HepG2 (cell line): ENCODE measurements at regions not wholly inside any gene's neighbourhood (a gene's known extent, or its start where the extent isn't known, plus 50 kb on each side); places are given as distances from the start of the nearest gene placed in this dataset.

Source experiments
- ATAC-seq: fragments of 200-7000 bp; cut with Tn5 transposase; 3 replicates; pipeline ENCODE4 v1.9.1; 2020; ENCODE audit warnings: mild to moderate bottlenecking, moderate library complexity
- BruUV-seq: library from RNA; stranded (reverse); fragments of 400-500 nt; replicated peaks from 2 replicates; lab custom pipeline; 2021; lab: Mats Ljungman, UMichigan
- CTCF ChIA-PET: fragments of 300-600 bp; formaldehyde crosslinking; extraction: SDS; loops from one replicate; lab custom pipeline; 2021; ENCODE audit warnings: low total read pairs, inconsistent platforms, low intra/inter-chr PET ratio; lab: Yijun Ruan, JAX
- POLR2A ChIA-PET: fragments of 350-600 bp; sonication (Branson Sonifier 250); formaldehyde crosslinking; loops from one replicate; lab custom pipeline; 2020; ENCODE audit warnings: antibody characterized with exemption, inconsistent platforms; lab: Yijun Ruan, JAX
- DNase-seq: peaks from one replicate; pipeline ENCODE4 v3.0.0-alpha.2; 2015; ENCODE audit warnings: low spot score
- FAIRE-seq: peaks from 3 replicates; lab custom pipeline; 2011; peaks lifted over from hg19 to GRCh38; lab: Jason Lieb, UNC
- H2AFZ ChIP-seq: one replicate; pipeline ENCODE4 v1.6.1; 2011; ENCODE audit warnings: low read length, inconsistent platforms
- H3K27ac ChIP-seq: fragments of 300-600 bp; 3 replicates; pipeline ENCODE4 v1.8.0; 2011; ENCODE audit warnings: mixed run types, mild to moderate bottlenecking, mixed read lengths, low read length, inconsistent platforms; ENCODE audit not compliant: insufficient read depth; ENCODE audit errors: extremely low read length
- H3K27me3 ChIP-seq, 2 experiments: fragments of 200-600 bp in 1 of 2; 2 replicates in 1 of 2; 3 replicates in 1 of 2; pipeline versions ENCODE4 v1.6.0 to v1.8.0; 2011; ENCODE audit warnings: low read length in 2 of 2, mild to moderate bottlenecking in 2 of 2, moderate library complexity in 2 of 2, inconsistent platforms in 1 of 2; ENCODE audit not compliant: insufficient read depth in 2 of 2, control insufficient read depth in 1 of 2
- H3K36me3 ChIP-seq, 2 experiments: fragments of 200-600 bp in 1 of 2; replicated peaks in 1 of 2; 2 replicates in 1 of 2; 3 replicates in 1 of 2; pipeline versions ENCODE4 v1.5.1 to v1.8.0; 2011; ENCODE audit warnings: low read length in 2 of 2, inconsistent platforms in 1 of 2; ENCODE audit not compliant: insufficient read depth in 2 of 2, control insufficient read depth in 1 of 2
- H3K4me1 ChIP-seq: 2 replicates; pipeline ENCODE4 v1.5.1; 2012; ENCODE audit warnings: low read length, inconsistent platforms; ENCODE audit not compliant: insufficient read depth
- H3K4me2 ChIP-seq: 2 replicates; pipeline ENCODE4 v1.6.0; 2011; ENCODE audit warnings: low read depth, low read length, inconsistent platforms
- H3K4me3 ChIP-seq, 3 experiments: fragments of 200-600 bp in 1 of 3; sonication (generic), shearing (Covaris generic) in 1 of 3; replicated peaks in 1 of 3; 2 replicates each; pipeline ENCODE4 v1.5.1; 2011 to 2016; ENCODE audit warnings: low read length in 3 of 3, inconsistent platforms in 2 of 3, low read depth in 2 of 3, mild to moderate bottlenecking in 2 of 3, control low read depth in 1 of 3, mixed read lengths in 1 of 3; ENCODE audit not compliant: insufficient read depth in 1 of 3
- H3K79me2 ChIP-seq: one replicate; pipeline ENCODE4 v1.6.1; 2011; ENCODE audit warnings: low read length, inconsistent platforms; ENCODE audit not compliant: insufficient read depth
- H3K9ac ChIP-seq: 2 replicates; pipeline ENCODE4 v1.6.0; 2011; ENCODE audit warnings: mild to moderate bottlenecking, low read depth, low read length, inconsistent platforms; ENCODE audit not compliant: insufficient read depth
- H3K9me3 ChIP-seq: 2 replicates; pipeline ENCODE4 v1.5.1; 2012; ENCODE audit warnings: mild to moderate bottlenecking, low read length
- H4K20me1 ChIP-seq: 2 replicates; pipeline ENCODE4 v1.6.0; 2011; ENCODE audit warnings: inconsistent platforms, mild to moderate bottlenecking, low read length, moderate library complexity; ENCODE audit not compliant: insufficient read depth
- AKNA ChIP-seq: sonication (generic); formaldehyde crosslinking; IDR thresholded peaks from 2 replicates; pipeline ENCODE4 v1.4.0; 2020; ENCODE audit warnings: missing genetic modification reagents, borderline replicate concordance
- HNF4A ChIP-seq: sonication (generic); formaldehyde crosslinking; IDR thresholded peaks from 2 replicates; pipeline ENCODE4 v1.4.0; 2020; ENCODE audit warnings: missing genetic modification reagents
- KLF16 ChIP-seq, 2 experiments: sonication (generic) in 1 of 2; formaldehyde crosslinking in 1 of 2; IDR thresholded peaks; 2 replicates each; pipeline versions ENCODE4 v1.6.1 to v1.8.0; 2016 to 2023; ENCODE audit warnings: missing genetic modification reagents in 2 of 2, missing compliant biosample characterization in 1 of 2
- MTF1 ChIP-seq: sonication (generic); formaldehyde crosslinking; IDR thresholded peaks from 2 replicates; pipeline ENCODE4 v1.5.0; 2020; ENCODE audit warnings: missing genetic modification reagents
- REST ChIP-seq, 2 experiments: IDR thresholded peaks; 2 replicates each; pipeline ENCODE4 v1.6.1; 2011 to 2012; ENCODE audit warnings: low read length in 2 of 2, borderline replicate concordance in 1 of 2, low read depth in 1 of 2, mild to moderate bottlenecking in 1 of 2, moderate library complexity in 1 of 2
- SIX4 ChIP-seq: sonication (generic); formaldehyde crosslinking; IDR thresholded peaks from 2 replicates; pipeline ENCODE4 v1.4.0; 2020; ENCODE audit warnings: missing genetic modification reagents
- SSRP1 ChIP-seq: IDR thresholded peaks from 2 replicates; pipeline ENCODE4 v1.6.1; 2016; ENCODE audit warnings: control low read depth
- TFAP4 ChIP-seq: sonication (generic); IDR thresholded peaks from 2 replicates; pipeline ENCODE4 v1.6.1; 2016; ENCODE audit warnings: low read depth, borderline replicate concordance
- ZIK1 ChIP-seq: sonication (generic); formaldehyde crosslinking; IDR thresholded peaks from 2 replicates; pipeline ENCODE4 v1.5.0; 2020; ENCODE audit warnings: mild to moderate bottlenecking, low read depth, missing genetic modification reagents, borderline replicate concordance
- ZNF224 ChIP-seq: sonication (generic); formaldehyde crosslinking; IDR thresholded peaks from 2 replicates; pipeline ENCODE4 v1.5.0; 2020; ENCODE audit warnings: mild to moderate bottlenecking, missing genetic modification reagents
- ZNF530 ChIP-seq: sonication (generic); formaldehyde crosslinking; IDR thresholded peaks from 2 replicates; pipeline ENCODE4 v1.5.0; 2020; ENCODE audit warnings: low read depth, mild to moderate bottlenecking, missing genetic modification reagents
- ZNF572 ChIP-seq: sonication (generic); formaldehyde crosslinking; IDR thresholded peaks from 2 replicates; pipeline ENCODE4 v1.5.1; 2020; ENCODE audit warnings: mild to moderate bottlenecking, missing genetic modification reagents
- ZNF816 ChIP-seq: sonication (generic); formaldehyde crosslinking; IDR thresholded peaks from 2 replicates; pipeline ENCODE4 v1.8.0; 2022; ENCODE audit warnings: missing genetic modification reagents, mild to moderate bottlenecking, borderline replicate concordance
- WGBS: methylation state at CpG from one replicate; pipeline ENCODE4 v1.1.6; 2017; ENCODE audit warnings: low lambda C conversion rate; 5-methylcytosine and 5-hydroxymethylcytosine counted together
- in situ Hi-C: cut with HindIII; loops from 2 replicates; pipeline ENCODE4 v1.10.0; 2017; ENCODE audit warnings: low pct_unique_long_range_greater_than_20kb; ENCODE audit not compliant: extremely low pct_ligation_motif_present
- intact Hi-C: fragments of 100-400 bp; cut with micrococcal nuclease; formaldehyde crosslinking; loops from one replicate; pipeline ENCODE4 v1.10.0; 2022; ENCODE audit not compliant: unreplicated experiment
- TF ChIP-seq, protein P1 (sequence below): IDR thresholded peaks from 2 replicates; pipeline ENCODE4 v1.6.1; 2016; ENCODE audit warnings: missing compliant biosample characterization, missing genetic modification reagents, borderline replicate concordance

GRCh38 chr11:97537407-97538150 is 1147.8 kb downstream of the JRKL start:
- H2AFZ ChIP-seq = no peak overlapping the region
- intact Hi-C loops = no loop called here
- in situ Hi-C loops = no loop called here
- TF ChIP-seq TFAP4 = no peak
- TF ChIP-seq SSRP1 = no peak
- no peak for TF ChIP-seq AKNA
- no peak for TF ChIP-seq ZNF572 (CRISPR knock-in tag)
- no peak for TF ChIP-seq ZNF816
- no peak for TF ChIP-seq ZNF224 (CRISPR knock-in tag)
- TF ChIP-seq, protein P1, sequence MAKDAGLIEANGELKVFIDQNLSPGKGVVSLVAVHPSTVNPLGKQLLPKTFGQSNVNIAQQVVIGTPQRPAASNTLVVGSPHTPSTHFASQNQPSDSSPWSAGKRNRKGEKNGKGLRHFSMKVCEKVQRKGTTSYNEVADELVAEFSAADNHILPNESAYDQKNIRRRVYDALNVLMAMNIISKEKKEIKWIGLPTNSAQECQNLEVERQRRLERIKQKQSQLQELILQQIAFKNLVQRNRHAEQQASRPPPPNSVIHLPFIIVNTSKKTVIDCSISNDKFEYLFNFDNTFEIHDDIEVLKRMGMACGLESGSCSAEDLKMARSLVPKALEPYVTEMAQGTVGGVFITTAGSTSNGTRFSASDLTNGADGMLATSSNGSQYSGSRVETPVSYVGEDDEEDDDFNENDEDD (CRISPR knock-in tag) = no peak
- no peak for TF ChIP-seq SIX4 (CRISPR knock-in tag)
- no peak for TF ChIP-seq MTF1 (CRISPR knock-in tag)
- no peak for TF ChIP-seq KLF16 (CRISPR knock-in tag; IDR thresholded peaks at IDR 0.05)
- TF ChIP-seq ZIK1 (CRISPR knock-in tag) = no peak
- TF ChIP-seq HNF4A (CRISPR knock-in tag) = no peak
- no peak for TF ChIP-seq ZNF530 (CRISPR knock-in tag)
- no peak for TF ChIP-seq REST (IDR thresholded peaks at IDR 0.05; ENCODE audit: borderline replicate concordance in 1 of 2, low read depth in 1 of 2, low read length in 2 of 2)

More at GRCh38 chr11:97537407-97538150, 1147.8 kb downstream of the JRKL start:
- DNase-seq (no peak), ATAC-seq (no peak), FAIRE-seq (no peak)
- ChIA-PET CTCF (no interaction called here), POLR2A (no interaction called here)
- 70% methylated on average over 11 of the region's 14 CpGs for WGBS
- Histone ChIP-seq H3K27ac (no peak overlapping the region), H3K36me3 (no peaks in the 10 kb centered on the region), H3K79me2 (no peaks in the 10 kb centered on the region), H3K4me2 (no peak overlapping the region), H3K9me3 (peaks cover 18% of the 10 kb centered on the region), H3K4me1 (no peaks in the 10 kb centered on the region), H3K4me3 (no peak overlapping the region), H4K20me1 (no peaks in the 10 kb centered on the region), H3K27me3 (no peaks in the 10 kb centered on the region), H3K9ac (no peak overlapping the region)
- no TSS peak for BruUV-seq
